ENCODE measurements at regions not wholly inside any gene's neighbourhood (a gene's known extent, or its start where the extent isn't known, plus 50 kb on each side); places are given as distances from the start of the nearest gene placed in this dataset.

- no peak overlapping the region for H3K27ac ChIP-seq
- no peak for DNase-seq
- TF ChIP-seq POLR2A (IDR thresholded peaks at IDR 0.05): no peak
- no peak for TF ChIP-seq CTCF (IDR thresholded peaks at IDR 0.05 in 4 of 5, conservative IDR thresholded peaks at IDR 0.05 in 1 of 5)
- H3K36me3 ChIP-seq: no peaks in the 10 kb centered on the region
- H3K4me1 ChIP-seq: no peaks in the 10 kb centered on the region
- no peak overlapping the region for H3K4me3 ChIP-seq
- in situ Hi-C loops (cut with MboI; ENCODE audit: low sequenced_read_pairs in 4 of 4) (no loop called here), intact Hi-C loops (cut with DNase I; ENCODE audit: low total_unique reads) (no loop called here)
- ATAC-seq: no peak
- no peaks in the 10 kb centered on the region for H3K9me3 ChIP-seq
- no peaks in the 10 kb centered on the region for H3K27me3 ChIP-seq
Observed at GRCh38 chr6:100163035-100163434, 169.0 kb upstream of the MCHR2 start.

GRCh38 chr6:100161782-100162365 lies 167.9 kb upstream of the MCHR2 start:
- intact Hi-C loops (cut with DNase I; ENCODE audit: low total_unique reads) (no loop called here), in situ Hi-C loops (cut with MboI; ENCODE audit: low sequenced_read_pairs in 4 of 4) (no loop called here)
- no peak for DNase-seq
- no peak overlapping the region for H3K27ac ChIP-seq
- no peaks in the 10 kb centered on the region for H3K36me3 ChIP-seq
- H3K9me3 ChIP-seq: no peaks in the 10 kb centered on the region
- no peaks in the 10 kb centered on the region for H3K4me1 ChIP-seq
- TF ChIP-seq POLR2A (IDR thresholded peaks at IDR 0.05) (no peak), CTCF (IDR thresholded peaks at IDR 0.05 in 4 of 5, conservative IDR thresholded peaks at IDR 0.05 in 1 of 5) (no peak)
- no peak overlapping the region for H3K4me3 ChIP-seq
- ATAC-seq: no peak
- H3K27me3 ChIP-seq: no peaks in the 10 kb centered on the region

- Histone ChIP-seq H3K36me3 (no peaks in the 10 kb centered on the region), H3K27me3 (no peaks in the 10 kb centered on the region), H3K4me3 (no peak overlapping the region), H3K27ac (no peak overlapping the region), H3K4me1 (no peaks in the 10 kb centered on the region), H3K9me3 (no peaks in the 10 kb centered on the region)
- intact Hi-C loops (cut with DNase I; ENCODE audit: low total_unique reads): no loop called here
- DNase-seq (no peak), ATAC-seq (no peak)
- in situ Hi-C loops (cut with MboI; ENCODE audit: low sequenced_read_pairs in 4 of 4): no loop called here
- no peak for TF ChIP-seq POLR2A (IDR thresholded peaks at IDR 0.05)
- no peak for TF ChIP-seq CTCF (IDR thresholded peaks at IDR 0.05 in 4 of 5, conservative IDR thresholded peaks at IDR 0.05 in 1 of 5)
Observed at GRCh38 chr6:100160930-100161329, 166.9 kb upstream of the MCHR2 start.

GRCh38 chr6:100155141-100155540 lies 161.1 kb upstream of the MCHR2 start:
- ATAC-seq: no peak

More at GRCh38 chr6:100155141-100155540, 161.1 kb upstream of the MCHR2 start:
- no peaks in the 10 kb centered on the region for H3K9me3 ChIP-seq
- H3K36me3 ChIP-seq: no peaks in the 10 kb centered on the region
- TF ChIP-seq CTCF (IDR thresholded peaks at IDR 0.05 in 4 of 5, conservative IDR thresholded peaks at IDR 0.05 in 1 of 5) (no peak), POLR2A (IDR thresholded peaks at IDR 0.05) (no peak)
- in situ Hi-C loops (cut with MboI; ENCODE audit: low sequenced_read_pairs in 4 of 4) (no loop called here), intact Hi-C loops (cut with DNase I; ENCODE audit: low total_unique reads) (no loop called here)
- DNase-seq: no peak
- no peaks in the 10 kb centered on the region for H3K27me3 ChIP-seq
- H3K4me1 ChIP-seq: no peaks in the 10 kb centered on the region
- no peak overlapping the region for H3K4me3 ChIP-seq
- no peak overlapping the region for H3K27ac ChIP-seq
